Hepatocyte (in vitro differentiated cells): ENCODE measurements at regions not wholly inside any gene's neighbourhood (a gene's known extent, or its start where the extent isn't known, plus 50 kb on each side); places are given as distances from the start of the nearest gene placed in this dataset.

Experiments
- EZH2 ChIP-seq: fragments of 200-600 bp; sonication (generic); IDR thresholded peaks from 2 replicates; pipeline ENCODE4 v1.6.1; 2016; ENCODE audit warnings: antibody characterized with exemption, mild to moderate bottlenecking, borderline replicate concordance
- TF ChIP-seq, protein P1 (sequence below): fragments of 200-600 bp; sonication (generic); IDR thresholded peaks from 2 replicates; pipeline ENCODE4 v1.5.1; 2016; ENCODE audit warnings: antibody characterized with exemption, mild to moderate bottlenecking; ENCODE audit not compliant: poor library complexity

DNA sequence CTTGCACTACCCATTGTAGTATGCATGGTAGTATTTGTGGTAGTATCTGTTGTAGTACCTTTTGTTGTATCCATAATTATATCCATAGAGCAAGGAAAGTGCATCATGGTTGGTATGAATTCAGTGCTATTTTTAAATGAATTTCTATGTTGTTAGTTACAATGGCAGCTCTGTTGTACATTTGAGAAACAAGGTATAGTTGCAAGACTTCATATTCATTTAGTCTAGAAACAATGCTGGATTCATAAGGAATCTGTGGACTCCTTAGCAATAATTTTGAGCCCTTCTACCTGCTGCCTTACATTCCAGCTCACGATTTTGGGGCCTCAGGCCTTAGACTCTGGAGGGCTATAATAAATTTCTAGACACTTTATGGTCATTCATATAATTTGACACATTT is 141.8 kb downstream of the FAM43A start:
- TF ChIP-seq, protein P1, sequence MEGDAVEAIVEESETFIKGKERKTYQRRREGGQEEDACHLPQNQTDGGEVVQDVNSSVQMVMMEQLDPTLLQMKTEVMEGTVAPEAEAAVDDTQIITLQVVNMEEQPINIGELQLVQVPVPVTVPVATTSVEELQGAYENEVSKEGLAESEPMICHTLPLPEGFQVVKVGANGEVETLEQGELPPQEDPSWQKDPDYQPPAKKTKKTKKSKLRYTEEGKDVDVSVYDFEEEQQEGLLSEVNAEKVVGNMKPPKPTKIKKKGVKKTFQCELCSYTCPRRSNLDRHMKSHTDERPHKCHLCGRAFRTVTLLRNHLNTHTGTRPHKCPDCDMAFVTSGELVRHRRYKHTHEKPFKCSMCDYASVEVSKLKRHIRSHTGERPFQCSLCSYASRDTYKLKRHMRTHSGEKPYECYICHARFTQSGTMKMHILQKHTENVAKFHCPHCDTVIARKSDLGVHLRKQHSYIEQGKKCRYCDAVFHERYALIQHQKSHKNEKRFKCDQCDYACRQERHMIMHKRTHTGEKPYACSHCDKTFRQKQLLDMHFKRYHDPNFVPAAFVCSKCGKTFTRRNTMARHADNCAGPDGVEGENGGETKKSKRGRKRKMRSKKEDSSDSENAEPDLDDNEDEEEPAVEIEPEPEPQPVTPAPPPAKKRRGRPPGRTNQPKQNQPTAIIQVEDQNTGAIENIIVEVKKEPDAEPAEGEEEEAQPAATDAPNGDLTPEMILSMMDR: no peak
- no peak for TF ChIP-seq EZH2
